IgD-negative memory B cell (primary cell): ENCODE measurements at regions not wholly inside any gene's neighbourhood (a gene's known extent, or its start where the extent isn't known, plus 50 kb on each side); places are given as distances from the start of the nearest gene placed in this dataset.
"Not testable (repeated sequence)": the region's sequence is repeated elsewhere in the genome, so short reads cannot be mapped to it uniquely, and the experiment has no call there.

Experiments used
- H3K27ac Mint-ChIP-seq, 3 donors: one replicate each; pipeline ENCODE4 v1.8.0; 2020 to 2022; ENCODE audit warnings: mild to moderate bottlenecking in 3 of 3, mixed read lengths in 3 of 3, moderate library complexity in 1 of 3
- H3K27me3 Mint-ChIP-seq: one replicate; pipeline ENCODE4 v1.8.0; 2021; ENCODE audit warnings: mixed read lengths
- H3K36me3 Mint-ChIP-seq: one replicate; pipeline ENCODE4 v1.8.0; 2020; ENCODE audit warnings: mild to moderate bottlenecking, mixed read lengths
- H3K4me1 Mint-ChIP-seq, 3 donors: one replicate each; pipeline ENCODE4 v1.8.0; 2020 to 2022; ENCODE audit warnings: mixed read lengths in 3 of 3, mild to moderate bottlenecking in 1 of 3
- H3K4me3 Mint-ChIP-seq, 4 donors: one replicate each; pipeline ENCODE4 v1.8.0; 2020 to 2022; ENCODE audit warnings: mild to moderate bottlenecking in 4 of 4, mixed read lengths in 4 of 4, moderate library complexity in 3 of 4
- H3K9me3 Mint-ChIP-seq, 3 donors: one replicate each; pipeline ENCODE4 v1.8.0; 2020 to 2021; ENCODE audit warnings: mixed read lengths in 3 of 3, mild to moderate bottlenecking in 1 of 3

- Mint-ChIP-seq H3K4me1 (no peaks in the 10 kb centered on the region), H3K27ac (no peak overlapping the region), H3K27me3 (no peaks in the 10 kb centered on the region), H3K4me3 (no peak overlapping the region), H3K36me3 (no peaks in the 10 kb centered on the region), H3K9me3 (peaks cover 2 to 11% (median 2%) of the 10 kb centered on the region in 3 donors)
These were observed 696.3 kb downstream of the PCDH7 start for GRCh38 chr4:31416498-31416897.

DNA sequence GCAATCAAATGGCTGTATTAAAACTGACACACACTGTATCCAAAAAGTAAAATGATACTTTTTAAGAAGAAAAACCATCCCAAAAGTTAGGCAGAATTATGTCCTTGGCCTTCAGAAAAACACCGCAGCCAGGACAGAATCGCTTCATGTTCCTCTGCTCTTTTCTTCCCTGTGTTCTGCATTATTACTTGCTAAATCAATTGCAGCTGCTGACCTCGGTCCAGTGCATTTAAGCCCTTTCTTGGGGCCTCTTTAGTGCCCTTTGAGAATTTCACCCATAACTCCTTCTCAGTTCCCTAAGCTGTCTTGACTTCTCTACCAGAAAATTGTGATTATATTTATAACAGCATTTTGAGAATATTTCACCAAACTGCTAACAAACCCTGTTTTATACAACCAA, 696.9 kb downstream of the PCDH7 start:
- peaks cover 2 to 11% (median 2%) of the 10 kb centered on the region in 3 donors for H3K9me3 Mint-ChIP-seq
- no peaks in the 10 kb centered on the region for H3K27me3 Mint-ChIP-seq
- H3K36me3 Mint-ChIP-seq, result no peaks in the 10 kb centered on the region
- H3K4me1 Mint-ChIP-seq, result no peaks in the 10 kb centered on the region
- H3K27ac Mint-ChIP-seq, result no peak overlapping the region
- no peak overlapping the region for H3K4me3 Mint-ChIP-seq

GRCh38 chr4:31422006-31422405, 701.8 kb downstream of the PCDH7 start:
- H3K27ac Mint-ChIP-seq, result no peak overlapping the region
- no peaks in the 10 kb centered on the region for H3K27me3 Mint-ChIP-seq
- H3K9me3 Mint-ChIP-seq, result peaks cover 0 to 2% (median 0%) of the 10 kb centered on the region in 3 donors
- H3K4me3 Mint-ChIP-seq, result no peak overlapping the region
- H3K4me1 Mint-ChIP-seq, result no peaks in the 10 kb centered on the region
- H3K36me3 Mint-ChIP-seq, result no peaks in the 10 kb centered on the region

DNA sequence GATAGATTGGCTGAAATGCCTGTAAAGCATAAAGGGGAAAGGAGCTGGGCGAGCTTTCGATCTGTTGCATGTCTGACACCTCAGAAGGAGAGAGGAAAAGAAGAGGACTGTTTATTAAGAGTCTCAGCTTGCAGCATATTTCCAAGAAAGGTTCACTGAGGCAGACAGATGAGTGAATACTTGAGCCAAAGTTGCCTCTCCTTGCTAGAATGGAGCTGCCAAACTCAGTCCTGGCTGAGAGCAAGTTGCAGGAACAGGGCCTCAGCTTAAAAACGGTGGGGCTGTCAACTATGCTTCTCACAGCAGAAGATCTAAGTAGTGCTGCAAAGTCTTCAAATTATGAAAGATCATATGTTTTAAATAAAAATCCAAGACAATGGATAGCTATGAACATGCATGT, 707.5 kb downstream of the PCDH7 start:
- no peaks in the 10 kb centered on the region for H3K36me3 Mint-ChIP-seq
- H3K4me1 Mint-ChIP-seq, result no peaks in the 10 kb centered on the region
- H3K4me3 Mint-ChIP-seq, result no peak overlapping the region
- H3K9me3 Mint-ChIP-seq, result peaks cover 0 to 2% (median 0%) of the 10 kb centered on the region in 3 donors
- no peaks in the 10 kb centered on the region for H3K27me3 Mint-ChIP-seq
- no peak overlapping the region for H3K27ac Mint-ChIP-seq

DNA sequence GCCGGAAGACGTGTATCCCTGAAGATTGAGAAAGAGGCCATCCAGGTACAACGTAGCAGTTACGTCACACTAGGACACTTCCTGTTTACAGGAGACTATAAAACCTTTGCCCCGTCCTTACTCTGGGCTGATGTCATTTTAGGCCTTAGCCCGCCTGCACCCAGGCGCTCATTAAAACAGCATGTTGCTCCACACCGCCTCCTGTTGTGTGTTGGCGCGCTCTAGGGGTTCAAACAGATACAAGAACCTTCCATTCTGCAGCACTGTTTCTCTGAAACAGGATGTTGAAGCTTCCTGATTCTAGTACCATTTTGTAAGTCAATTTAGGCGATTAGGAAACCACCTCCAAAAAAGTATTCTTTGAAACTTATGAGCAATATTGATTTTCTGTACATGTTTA, 722.1 kb downstream of the PCDH7 start:
- Mint-ChIP-seq H3K4me3 (no peak overlapping the region), H3K36me3 (no peaks in the 10 kb centered on the region), H3K9me3 (no peaks in the 10 kb centered on the region), H3K4me1 (no peaks in the 10 kb centered on the region), H3K27ac (no peak overlapping the region), H3K27me3 (no peaks in the 10 kb centered on the region)

DNA sequence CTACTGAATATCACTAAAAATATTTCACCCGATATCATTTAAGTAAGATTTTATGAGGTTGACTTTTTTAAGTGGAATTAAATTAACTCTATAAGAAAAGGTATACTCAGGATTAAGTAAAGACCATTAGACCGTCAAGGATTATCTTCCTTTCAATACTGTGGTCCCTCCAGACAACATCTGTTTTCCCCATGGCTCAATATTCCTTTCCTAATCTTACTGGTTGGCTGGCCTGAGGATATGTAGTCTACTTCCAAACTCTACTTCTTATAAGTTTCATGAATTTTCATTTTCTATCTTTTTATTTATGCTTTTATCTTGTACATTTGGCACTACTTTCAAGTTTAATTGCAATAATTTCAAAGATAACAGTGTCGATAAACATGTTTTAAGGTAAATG, 725.4 kb downstream of the PCDH7 start:
- Mint-ChIP-seq H3K36me3 (no peaks in the 10 kb centered on the region), H3K4me3 (no peak overlapping the region), H3K9me3 (peaks cover 0 to 5% (median 0%) of the 10 kb centered on the region in 3 donors), H3K27me3 (no peaks in the 10 kb centered on the region), H3K27ac (no peak overlapping the region), H3K4me1 (no peaks in the 10 kb centered on the region)

DNA sequence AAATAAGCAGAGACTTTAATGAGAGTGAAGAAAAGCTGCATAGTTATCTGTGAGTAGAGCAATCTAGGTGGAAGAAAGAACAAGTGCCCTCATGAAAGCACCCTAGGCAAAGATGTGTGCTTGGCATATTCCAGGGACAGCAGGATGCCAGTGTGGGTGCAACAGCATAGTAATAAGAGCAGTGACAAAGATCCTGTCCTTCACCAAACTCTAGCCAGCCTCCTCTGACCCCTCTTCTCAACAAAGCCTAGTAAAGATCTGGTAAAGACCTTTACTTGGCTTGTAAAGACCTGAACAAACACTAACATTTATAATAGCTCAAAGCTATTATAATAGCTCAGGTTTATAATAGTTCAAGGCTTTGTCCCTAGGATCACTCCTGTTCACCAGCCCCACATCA, 735.4 kb downstream of the PCDH7 start:
- Mint-ChIP-seq H3K9me3 (peaks cover 0 to 11% (median 0%) of the 10 kb centered on the region in 3 donors), H3K27me3 (no peaks in the 10 kb centered on the region), H3K27ac (no peak overlapping the region), H3K36me3 (no peaks in the 10 kb centered on the region), H3K4me1 (no peaks in the 10 kb centered on the region), H3K4me3 (no peak overlapping the region)

DNA sequence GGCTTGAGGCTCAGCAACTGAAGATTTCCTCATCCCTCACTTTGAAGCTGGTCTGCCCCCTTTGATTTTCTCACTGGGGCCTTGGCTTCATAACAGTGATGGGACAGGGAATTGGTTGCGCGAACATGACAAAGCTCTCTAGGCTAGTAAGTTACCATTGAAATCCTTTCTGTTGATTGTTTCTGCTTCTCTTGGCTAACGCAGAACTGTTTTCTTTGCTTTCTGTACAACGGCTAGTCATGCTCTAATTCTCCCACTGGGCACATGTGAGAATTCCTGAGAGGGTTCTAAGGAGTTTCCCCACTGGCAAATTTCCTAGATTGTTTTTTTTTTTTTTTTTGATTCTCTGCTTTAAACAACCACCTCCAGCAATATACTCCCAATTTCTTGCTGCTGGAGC, 738.6 kb downstream of the PCDH7 start:
- no peaks in the 10 kb centered on the region for H3K36me3 Mint-ChIP-seq
- H3K4me3 Mint-ChIP-seq, result no peak overlapping the region
- H3K9me3 Mint-ChIP-seq, result peaks cover 0 to 14% (median 0%) of the 10 kb centered on the region in 3 donors
- no peaks in the 10 kb centered on the region for H3K4me1 Mint-ChIP-seq
- H3K27ac Mint-ChIP-seq, result no peak overlapping the region
- H3K27me3 Mint-ChIP-seq, result no peaks in the 10 kb centered on the region

GRCh38 chr4:31461421-31461820, 741.3 kb downstream of the PCDH7 start:
- peaks cover 4 to 9% (median 5%) of the 10 kb centered on the region in 3 donors for H3K9me3 Mint-ChIP-seq

GRCh38 chr4:31467781-31468180, 747.6 kb downstream of the PCDH7 start:
- Mint-ChIP-seq H3K36me3 (no peaks in the 10 kb centered on the region), H3K27ac (no peak overlapping the region), H3K4me3 (no peak overlapping the region), H3K27me3 (no peaks in the 10 kb centered on the region), H3K4me1 (no peaks in the 10 kb centered on the region), H3K9me3 (peaks cover 0 to 7% (median 6%) of the 10 kb centered on the region in 3 donors)

More at GRCh38 chr4:31461421-31461820, 741.3 kb downstream of the PCDH7 start:
- H3K4me3 Mint-ChIP-seq, result no peak overlapping the region
- no peaks in the 10 kb centered on the region for H3K36me3 Mint-ChIP-seq
- no peaks in the 10 kb centered on the region for H3K4me1 Mint-ChIP-seq
- H3K27ac Mint-ChIP-seq, result no peak overlapping the region
- no peaks in the 10 kb centered on the region for H3K27me3 Mint-ChIP-seq

DNA sequence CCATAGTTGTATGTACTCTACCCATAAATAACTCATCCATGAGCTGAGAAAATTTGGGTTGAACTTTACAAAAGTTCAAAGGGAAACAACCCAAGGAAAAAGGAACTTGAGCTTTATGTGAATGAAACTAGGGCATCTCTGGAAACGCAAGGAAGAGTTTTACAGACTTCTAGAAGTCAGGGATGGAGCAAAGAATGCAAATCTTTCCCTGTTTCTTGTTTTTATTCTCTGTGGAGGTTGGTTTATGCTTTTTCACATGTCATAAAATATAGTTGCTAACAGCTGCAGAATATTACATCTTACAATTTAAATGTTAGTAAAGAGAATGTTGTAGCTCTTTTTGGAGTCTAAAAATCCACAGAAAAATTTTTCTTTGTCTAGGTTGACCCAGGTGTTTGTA, 754.1 kb downstream of the PCDH7 start:
- H3K36me3 Mint-ChIP-seq, result no peaks in the 10 kb centered on the region
- H3K27me3 Mint-ChIP-seq, result no peaks in the 10 kb centered on the region
- no peak overlapping the region for H3K27ac Mint-ChIP-seq
- H3K4me1 Mint-ChIP-seq, result no peaks in the 10 kb centered on the region
- peaks cover 2 to 6% (median 5%) of the 10 kb centered on the region in 3 donors for H3K9me3 Mint-ChIP-seq
- H3K4me3 Mint-ChIP-seq, result no peak overlapping the region

DNA sequence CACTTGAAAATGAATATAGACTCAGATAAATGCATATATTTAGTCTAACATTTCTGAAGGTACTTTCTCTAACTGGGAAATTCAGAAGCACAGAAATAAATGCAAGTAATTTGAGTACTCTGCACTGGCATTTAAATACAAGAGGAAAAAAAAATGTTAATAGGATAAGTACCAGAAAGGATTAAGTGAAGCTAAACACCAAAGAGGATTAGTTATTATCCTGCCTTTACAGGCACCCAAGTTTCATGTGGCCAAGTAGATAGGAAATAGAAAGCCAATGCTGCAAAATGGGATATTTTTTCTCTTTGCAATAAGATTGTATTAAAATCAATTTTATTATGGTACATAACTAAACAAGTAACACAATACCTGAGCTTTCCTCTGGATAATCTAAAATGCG, 762.5 kb downstream of the PCDH7 start:
- Mint-ChIP-seq H3K27ac (no peak overlapping the region), H3K36me3 (no peaks in the 10 kb centered on the region), H3K27me3 (no peaks in the 10 kb centered on the region), H3K9me3 (no peaks in the 10 kb centered on the region), H3K4me3 (no peak overlapping the region), H3K4me1 (no peaks in the 10 kb centered on the region)

- peaks cover 4 to 16% (median 8%) of the 10 kb centered on the region in 3 donors for H3K9me3 Mint-ChIP-seq
- H3K4me1 Mint-ChIP-seq, H3K4me3 Mint-ChIP-seq, H3K27me3 Mint-ChIP-seq, H3K36me3 Mint-ChIP-seq, H3K27ac Mint-ChIP-seq: not testable (repeated sequence)
These were observed 779.0 kb downstream of the PCDH7 start for GRCh38 chr4:31499216-31499615.

- Mint-ChIP-seq H3K9me3 (peaks cover 2 to 19% (median 4%) of the 10 kb centered on the region in 3 donors), H3K4me1 (no peaks in the 10 kb centered on the region), H3K36me3 (no peaks in the 10 kb centered on the region)
These were observed 796.4 kb downstream of the PCDH7 start for GRCh38 chr4:31516520-31516919.

GRCh38 chr4:31518796-31519250, 798.7 kb downstream of the PCDH7 start:
- no peak overlapping the region for H3K4me3 Mint-ChIP-seq
- no peaks in the 10 kb centered on the region for H3K27me3 Mint-ChIP-seq
- no peaks in the 10 kb centered on the region for H3K4me1 Mint-ChIP-seq
- H3K9me3 Mint-ChIP-seq, result peaks cover 2 to 19% (median 4%) of the 10 kb centered on the region in 3 donors
- no peaks in the 10 kb centered on the region for H3K36me3 Mint-ChIP-seq
- no peak overlapping the region for H3K27ac Mint-ChIP-seq

More at GRCh38 chr4:31516520-31516919, 796.4 kb downstream of the PCDH7 start:
- H3K27ac Mint-ChIP-seq, result no peak overlapping the region
- no peak overlapping the region for H3K4me3 Mint-ChIP-seq
- no peaks in the 10 kb centered on the region for H3K27me3 Mint-ChIP-seq

DNA sequence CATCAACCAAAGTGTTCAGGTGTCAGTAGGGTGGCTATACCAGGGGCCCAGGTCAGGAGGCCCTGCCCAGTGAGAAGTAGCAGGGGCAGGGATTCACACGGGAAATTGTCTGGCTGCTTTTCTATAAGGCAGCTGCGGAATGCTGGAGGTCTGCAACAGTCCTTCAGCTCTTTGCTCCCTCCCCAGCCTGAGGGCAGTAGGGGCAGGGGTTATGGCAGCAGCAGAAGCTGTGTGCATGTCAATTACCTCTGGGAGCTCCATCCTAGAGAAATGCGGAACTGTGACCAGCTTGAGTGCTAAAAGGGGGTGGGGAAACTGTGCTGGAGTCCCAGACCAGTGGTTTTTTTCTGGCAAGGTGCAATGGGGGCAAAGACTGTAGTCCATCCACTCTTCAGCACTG, 810.4 kb downstream of the PCDH7 start:
- Mint-ChIP-seq H3K27ac (no peak overlapping the region), H3K4me3 (no peak overlapping the region), H3K27me3 (no peaks in the 10 kb centered on the region), H3K9me3 (peaks cover 0 to 27% (median 11%) of the 10 kb centered on the region in 3 donors), H3K4me1 (no peaks in the 10 kb centered on the region), H3K36me3 (no peaks in the 10 kb centered on the region)

GRCh38 chr4:31538877-31539276, 818.7 kb downstream of the PCDH7 start:
- H3K9me3 Mint-ChIP-seq, result peaks cover 0 to 10% (median 0%) of the 10 kb centered on the region in 3 donors
- no peak overlapping the region for H3K4me3 Mint-ChIP-seq
- no peaks in the 10 kb centered on the region for H3K36me3 Mint-ChIP-seq
- no peak overlapping the region for H3K27ac Mint-ChIP-seq
- no peaks in the 10 kb centered on the region for H3K4me1 Mint-ChIP-seq
- no peaks in the 10 kb centered on the region for H3K27me3 Mint-ChIP-seq
